ENCODE measurements at regions not wholly inside any gene's neighbourhood (a gene's known extent, or its start where the extent isn't known, plus 50 kb on each side); places are given as distances from the start of the nearest gene placed in this dataset.

- Histone ChIP-seq H3K27ac (no peak overlapping the region), H3K27me3 (no peaks in the 10 kb centered on the region), H3K4me3 (no peak overlapping the region), H3K9me3 (peaks cover 0 to 10% (median 0%) of the 10 kb centered on the region in 3 donors), H3K36me3 (no peaks in the 10 kb centered on the region), H3K4me1 (no peaks in the 10 kb centered on the region)
- in situ Hi-C loops (cut with MboI; ENCODE audit: low sequenced_read_pairs in 4 of 4): no loop called here
- no peak for TF ChIP-seq CTCF (IDR thresholded peaks at IDR 0.05 in 4 of 5, conservative IDR thresholded peaks at IDR 0.05 in 1 of 5)
- no peak for TF ChIP-seq POLR2A (IDR thresholded peaks at IDR 0.05)
- intact Hi-C loops (cut with DNase I; ENCODE audit: low total_unique reads): no loop called here
- ATAC-seq (no peak), DNase-seq (no peak)
Observed at GRCh38 chr20:24762371-24762770, 186.7 kb upstream of the CST7 start.

DNA sequence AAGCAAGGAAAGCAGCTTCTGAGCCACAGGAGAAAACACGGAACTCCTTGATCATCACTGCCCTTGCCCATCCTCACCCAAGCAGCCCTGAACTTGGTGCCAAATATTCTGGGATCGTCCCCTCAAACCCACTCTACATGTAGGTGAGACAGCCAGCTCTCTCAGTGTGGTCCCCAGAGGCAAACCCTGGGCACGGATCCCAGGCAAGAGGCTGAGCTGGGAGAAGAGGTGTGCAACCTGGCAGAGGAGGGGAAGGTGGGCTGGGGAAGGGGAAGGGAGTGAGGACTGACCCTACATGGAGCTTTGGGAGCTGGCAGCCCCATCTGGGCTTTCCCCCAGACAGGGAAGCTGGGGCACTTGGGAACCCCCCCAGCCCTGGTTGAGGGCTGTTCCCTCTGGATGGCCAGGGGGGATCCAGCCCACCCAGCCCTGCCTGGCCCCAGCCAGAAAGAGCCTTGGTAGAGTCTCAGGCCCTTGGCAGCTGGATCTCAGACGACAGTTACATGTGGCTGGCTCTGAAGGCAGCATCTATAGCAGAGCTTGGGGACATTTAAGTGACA is 186.2 kb upstream of the CST7 start:
- Histone ChIP-seq H3K4me1 (no peaks in the 10 kb centered on the region), H3K27me3 (no peaks in the 10 kb centered on the region), H3K27ac (no peak overlapping the region), H3K9me3 (peaks cover 0 to 10% (median 0%) of the 10 kb centered on the region in 3 donors), H3K4me3 (no peak overlapping the region), H3K36me3 (no peaks in the 10 kb centered on the region)
- in situ Hi-C loops (cut with MboI; ENCODE audit: low sequenced_read_pairs in 4 of 4) (no loop called here), intact Hi-C loops (cut with DNase I; ENCODE audit: low total_unique reads) (no loop called here)
- DNase-seq (no peak), ATAC-seq (no peak)
- no peak for TF ChIP-seq POLR2A (IDR thresholded peaks at IDR 0.05)
- no peak for TF ChIP-seq CTCF (IDR thresholded peaks at IDR 0.05 in 4 of 5, conservative IDR thresholded peaks at IDR 0.05 in 1 of 5)

DNA sequence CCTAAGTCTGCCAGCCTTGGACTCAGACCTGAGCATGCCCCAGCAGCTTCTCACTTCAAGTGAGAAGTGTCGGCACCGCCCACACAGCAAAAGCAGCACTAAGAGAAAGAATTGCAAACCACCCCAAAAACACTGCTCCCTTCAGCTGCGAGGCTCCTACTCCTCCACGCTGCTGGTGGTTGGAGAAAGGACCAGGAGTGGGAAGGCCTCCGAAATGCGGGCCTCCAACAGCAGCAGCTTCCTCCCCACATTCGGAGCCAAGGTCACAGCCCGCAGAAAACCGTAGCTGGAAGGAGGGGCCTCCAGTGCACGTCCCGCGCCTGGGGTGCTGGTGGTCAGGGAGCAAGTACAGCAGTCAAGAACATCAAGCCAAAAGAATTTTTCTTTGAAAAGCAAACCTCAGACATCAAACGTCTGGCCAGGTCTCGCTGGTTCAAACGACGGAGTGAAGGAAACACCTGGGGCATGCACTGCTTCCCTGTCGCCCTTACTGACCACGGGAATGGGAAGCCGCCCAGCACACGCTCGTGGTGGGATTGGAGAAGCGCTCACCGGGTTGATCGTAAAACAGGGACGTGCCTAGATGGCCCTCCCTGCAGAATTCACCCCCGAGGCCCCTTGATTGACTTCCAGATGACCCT is 185.6 kb upstream of the CST7 start:
- no peak overlapping the region for H3K4me3 ChIP-seq
- H3K27me3 ChIP-seq: no peaks in the 10 kb centered on the region
- ATAC-seq: no peak
- no peaks in the 10 kb centered on the region for H3K36me3 ChIP-seq
- intact Hi-C loops (cut with DNase I; ENCODE audit: low total_unique reads) (no loop called here), in situ Hi-C loops (cut with MboI; ENCODE audit: low sequenced_read_pairs in 4 of 4) (no loop called here)
- no peaks in the 10 kb centered on the region for H3K4me1 ChIP-seq
- TF ChIP-seq POLR2A (IDR thresholded peaks at IDR 0.05): no peak
- no peak for TF ChIP-seq CTCF (IDR thresholded peaks at IDR 0.05 in 4 of 5, conservative IDR thresholded peaks at IDR 0.05 in 1 of 5)
- peaks cover 0 to 10% (median 0%) of the 10 kb centered on the region in 3 donors for H3K9me3 ChIP-seq
- H3K27ac ChIP-seq: no peak overlapping the region
- DNase-seq: no peak

DNA sequence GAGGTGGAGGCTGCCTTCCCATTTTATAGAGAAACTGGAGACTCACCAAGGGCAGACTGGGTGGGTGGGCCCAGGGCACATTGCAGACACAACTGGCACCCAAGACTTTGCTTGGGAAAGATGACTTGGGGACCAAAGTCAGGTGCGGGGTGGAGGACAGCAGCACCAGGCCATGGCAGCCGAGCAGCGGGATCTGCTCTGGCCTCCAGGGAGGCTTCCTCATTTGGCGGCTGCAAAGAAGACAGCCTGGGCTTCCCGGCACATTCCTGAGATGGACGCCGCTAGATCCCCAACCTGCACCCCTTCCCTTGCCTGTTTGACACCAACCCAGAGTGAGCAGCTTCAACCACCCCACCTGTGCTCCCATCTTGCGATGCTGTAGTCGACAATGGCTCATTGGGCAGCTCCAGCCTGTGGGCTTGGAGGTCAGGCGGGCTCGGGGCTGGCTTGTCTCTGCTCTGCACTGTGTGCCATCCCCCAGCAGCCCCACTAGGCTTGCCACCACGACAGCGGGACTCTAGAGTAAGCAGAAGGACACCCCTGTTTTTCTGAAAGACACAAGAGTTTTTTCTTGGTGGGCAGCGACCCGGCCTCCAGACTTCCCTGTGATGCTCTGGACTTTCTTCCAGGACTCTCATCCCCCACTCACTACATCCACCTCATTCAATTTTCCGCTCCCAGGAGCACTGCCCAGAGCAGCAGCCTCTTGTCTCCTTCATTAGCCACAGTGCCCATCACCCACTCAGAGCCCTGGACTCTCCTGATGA is 184.9 kb upstream of the CST7 start:
- no peaks in the 10 kb centered on the region for H3K27me3 ChIP-seq
- DNase-seq (no peak), ATAC-seq (no peak)
- H3K27ac ChIP-seq: no peak overlapping the region
- H3K4me1 ChIP-seq: no peaks in the 10 kb centered on the region
- intact Hi-C loops (cut with DNase I; ENCODE audit: low total_unique reads): no loop called here
- no peak for TF ChIP-seq POLR2A (IDR thresholded peaks at IDR 0.05)
- no peak for TF ChIP-seq CTCF (IDR thresholded peaks at IDR 0.05 in 4 of 5, conservative IDR thresholded peaks at IDR 0.05 in 1 of 5)
- H3K4me3 ChIP-seq: no peak overlapping the region
- H3K36me3 ChIP-seq: no peaks in the 10 kb centered on the region
- in situ Hi-C loops (cut with MboI; ENCODE audit: low sequenced_read_pairs in 4 of 4): no loop called here
- peaks cover 0 to 10% (median 0%) of the 10 kb centered on the region in 3 donors for H3K9me3 ChIP-seq
